Stimulated activated CD4-positive, alpha-beta T cell treated with anti-CD3 and anti-CD28 coated beads, TNF-alpha, amount 100 ng/mL, for 24 hours (primary cell): ENCODE measurements at regions not wholly inside any gene's neighbourhood (a gene's known extent, or its start where the extent isn't known, plus 50 kb on each side); places are given as distances from the start of the nearest gene placed in this dataset.
"Not testable (repeated sequence)": the region's sequence is repeated elsewhere in the genome, so short reads cannot be mapped to it uniquely, and the experiment has no call there.

ENCODE experiments used
- DNase-seq, 3 experiments: peaks; one replicate each; pipeline ENCODE4 v3.0.0-alpha.2; 2020; ENCODE audit warnings: low read depth in 3 of 3

DNA sequence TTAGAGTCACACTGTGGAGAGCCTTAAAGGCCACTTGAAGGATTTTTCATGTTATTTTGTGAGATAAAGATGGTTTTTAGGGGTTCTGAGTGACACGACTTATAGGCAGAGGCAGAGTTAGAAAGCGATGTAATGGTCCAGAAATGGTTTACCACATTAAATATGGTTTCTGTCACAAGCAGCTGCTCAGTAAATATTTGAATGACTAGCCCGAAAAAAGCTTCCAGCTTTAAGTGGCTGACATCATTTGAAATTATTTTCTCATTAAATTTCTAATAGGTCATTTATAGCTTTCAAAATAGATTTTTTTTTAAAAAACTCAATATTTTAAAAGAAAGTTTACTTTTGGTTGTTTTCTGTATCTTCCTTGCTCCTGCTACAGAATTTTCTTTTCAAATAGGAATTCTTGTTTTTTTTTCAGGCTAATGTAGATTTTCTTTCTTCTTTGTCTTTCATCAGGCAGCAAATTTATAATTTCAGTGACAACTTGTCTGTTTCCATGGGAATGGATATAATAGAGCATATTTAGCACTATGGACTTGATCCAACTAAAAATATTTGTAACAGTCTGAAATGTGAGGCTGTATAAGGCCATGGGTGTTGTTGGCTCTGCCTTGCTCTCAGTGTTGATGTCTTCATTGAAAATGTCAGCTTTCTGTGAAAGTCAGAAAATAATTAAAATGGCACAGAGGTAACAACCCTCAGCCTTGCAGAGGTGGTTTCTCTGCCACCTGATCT is 700.0 kb downstream of the TMTC2 start:
- DNase-seq: no peak

DNA sequence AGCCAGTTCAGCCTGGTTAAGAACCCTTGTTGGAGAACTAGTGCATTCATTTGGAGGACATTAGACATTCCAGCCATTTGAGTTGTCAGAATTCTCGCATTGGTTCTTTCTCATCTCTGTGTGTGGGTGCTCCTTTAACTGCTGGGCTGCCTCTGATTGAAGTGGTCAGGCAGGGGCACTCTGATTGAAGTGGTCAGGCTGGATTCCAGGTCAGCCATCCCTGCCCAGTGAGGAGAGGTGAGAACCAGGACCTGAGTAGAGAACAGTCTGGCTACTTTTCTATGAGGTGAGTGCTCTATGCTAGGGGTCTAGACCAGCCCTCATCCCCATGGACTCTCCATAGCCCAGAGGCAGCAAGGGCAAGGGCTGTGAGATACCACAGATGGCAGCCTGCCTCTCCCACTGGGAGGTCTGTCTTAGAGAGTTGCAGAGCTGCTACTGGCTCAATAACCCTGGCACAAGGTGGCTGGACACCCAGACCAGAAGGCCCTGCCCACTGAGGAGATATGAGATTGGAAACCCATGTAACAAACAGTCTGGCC is 691.6 kb downstream of the TMTC2 start:
- DNase-seq: no peak

DNA sequence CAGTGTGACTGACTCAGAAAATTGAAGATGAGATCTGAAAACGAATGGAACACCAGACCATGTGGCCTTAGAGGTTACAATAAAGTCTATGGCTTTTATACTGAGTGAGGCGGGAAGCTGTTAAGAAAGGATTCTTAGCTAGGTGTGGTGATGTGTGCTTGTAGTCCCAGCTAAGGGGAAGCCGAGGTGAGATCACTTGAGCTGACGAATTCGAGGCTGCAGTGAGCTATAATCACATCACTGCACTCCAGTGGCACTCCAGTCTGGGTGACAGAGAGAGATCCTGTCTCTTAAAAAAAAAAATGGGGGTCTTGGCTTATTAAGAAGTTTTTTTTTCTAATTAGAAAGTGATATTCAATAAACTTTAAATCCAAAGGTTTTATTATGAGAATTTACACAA is 678.6 kb downstream of the TMTC2 start:
- DNase-seq: no peak

DNA sequence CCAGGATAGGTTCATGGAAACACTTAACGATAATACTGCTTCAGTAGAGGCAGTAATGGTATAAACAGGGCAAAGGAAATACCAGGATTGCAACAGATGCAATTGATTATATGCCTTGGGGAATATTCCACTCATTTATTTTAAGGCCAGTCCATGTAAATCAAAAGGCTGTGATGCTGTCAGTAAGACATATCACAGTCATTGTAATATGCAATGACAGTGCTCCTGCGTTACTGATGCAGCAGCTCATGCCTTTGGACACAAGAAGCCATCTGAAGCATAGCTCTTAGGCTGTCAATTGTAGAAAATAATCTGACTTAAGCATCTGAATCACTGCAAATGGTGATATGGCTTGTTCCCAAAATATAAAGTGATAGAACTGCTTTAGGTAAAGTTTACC is 674.8 kb downstream of the TMTC2 start:
- DNase-seq: no peak

DNA sequence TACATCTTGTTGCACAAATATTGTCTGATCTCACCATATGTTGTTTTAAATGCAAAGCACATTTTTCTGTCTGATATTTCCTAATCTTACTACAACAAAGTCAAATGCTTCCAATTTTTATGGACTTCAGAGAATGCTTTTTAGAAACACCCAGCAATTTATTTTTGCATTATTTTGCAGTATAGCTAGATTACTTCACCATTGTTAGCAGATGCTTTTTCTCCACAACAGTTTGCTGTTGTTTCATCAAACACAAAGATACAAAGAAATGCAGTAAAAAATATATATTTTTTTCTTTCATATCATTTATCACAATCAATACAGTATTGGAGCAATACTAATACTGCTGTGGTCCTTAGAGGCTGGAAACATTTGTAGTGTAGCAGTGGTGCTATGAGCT is 674.4 kb downstream of the TMTC2 start:
- DNase-seq: no peak

DNA sequence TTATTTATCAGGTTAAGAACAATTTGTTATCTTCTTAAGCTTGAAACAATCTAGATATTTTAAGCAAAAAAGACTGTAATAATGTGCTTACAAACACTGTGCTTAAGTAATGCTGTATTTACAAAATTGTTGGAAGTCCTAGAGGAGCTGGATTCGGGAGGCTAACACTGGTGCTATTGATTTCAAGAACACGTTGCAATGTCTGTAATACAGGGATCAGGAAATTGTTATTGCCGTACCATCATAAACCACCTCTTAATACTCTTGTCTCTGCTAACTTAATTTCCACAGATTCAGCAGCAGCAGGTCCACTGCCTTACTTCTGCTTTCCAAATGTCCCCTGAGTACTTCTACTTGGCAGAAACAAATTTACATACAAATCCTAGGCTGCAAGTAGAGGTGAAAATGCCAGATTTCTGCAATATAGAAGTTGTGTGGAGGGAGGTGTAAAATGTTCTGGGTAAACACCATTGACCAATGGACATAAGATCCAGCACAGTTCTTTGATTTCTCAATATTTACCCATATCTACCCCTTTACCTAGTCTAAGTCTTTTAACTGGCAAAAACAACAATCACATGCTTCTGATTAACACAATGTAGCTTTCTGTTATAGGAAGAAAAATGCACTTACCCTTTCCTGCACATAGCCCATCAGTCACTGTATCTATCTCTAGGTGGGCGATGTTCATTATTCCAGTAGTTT is 663.4 kb downstream of the TMTC2 start:
- no peak for DNase-seq

DNA sequence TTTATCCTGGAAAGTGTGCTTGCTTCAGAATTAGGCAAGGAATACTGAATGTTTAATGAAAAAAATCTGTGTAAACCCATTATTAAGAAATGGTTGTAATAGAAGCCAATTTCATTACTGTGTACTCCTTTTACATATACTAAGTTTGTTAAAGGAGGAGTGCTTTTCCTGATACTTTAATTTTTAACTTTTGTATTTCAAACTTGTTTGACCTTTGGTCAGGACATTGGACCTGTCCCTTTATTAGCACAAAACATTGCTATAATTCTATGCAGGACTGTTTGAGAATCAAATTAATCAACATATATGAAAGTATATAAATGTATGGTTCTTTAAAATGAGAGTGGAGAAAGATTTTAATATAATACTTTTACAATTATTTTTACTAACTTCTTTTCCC is 659.6 kb downstream of the TMTC2 start:
- DNase-seq: no peak

DNA sequence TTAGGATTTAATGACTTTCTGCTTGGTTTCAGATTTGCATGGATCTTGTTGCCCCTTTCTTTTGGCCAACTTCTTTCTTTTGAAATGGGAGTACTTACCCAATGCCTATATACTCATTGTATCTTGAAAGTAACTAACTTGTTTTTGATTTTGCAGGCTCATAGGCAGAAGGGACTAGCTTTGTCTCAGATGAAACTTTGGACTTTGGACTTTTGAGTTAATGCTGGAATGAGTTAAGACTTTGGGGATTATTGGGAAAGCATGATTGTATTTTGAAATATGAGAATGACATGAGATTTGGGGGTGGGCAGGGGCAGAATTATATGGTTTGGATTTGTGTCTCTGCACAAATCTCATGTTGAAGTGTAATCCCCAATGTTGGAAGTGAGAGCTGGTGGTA is 657.1 kb downstream of the TMTC2 start:
- DNase-seq: no peak

DNA sequence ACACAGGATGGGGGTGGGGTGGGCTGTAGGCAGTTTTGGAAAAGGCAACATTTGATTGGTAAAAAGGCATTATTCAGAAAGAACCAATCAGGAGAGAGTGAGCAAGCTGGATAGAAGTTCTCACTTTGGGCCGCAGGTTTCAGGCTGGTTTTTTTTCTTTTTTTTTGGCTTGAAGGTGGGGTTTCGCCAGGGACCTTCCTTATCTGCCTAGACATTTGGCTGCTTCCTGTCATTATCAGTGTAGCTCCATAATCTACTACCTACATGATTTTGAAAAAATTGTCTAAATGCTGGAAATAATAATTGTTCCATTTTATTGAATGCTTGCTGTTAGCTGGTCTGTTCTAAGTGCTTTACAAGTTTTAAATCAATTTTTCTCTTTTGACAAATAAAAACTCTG is 649.0 kb downstream of the TMTC2 start:
- DNase-seq: no peak

DNA sequence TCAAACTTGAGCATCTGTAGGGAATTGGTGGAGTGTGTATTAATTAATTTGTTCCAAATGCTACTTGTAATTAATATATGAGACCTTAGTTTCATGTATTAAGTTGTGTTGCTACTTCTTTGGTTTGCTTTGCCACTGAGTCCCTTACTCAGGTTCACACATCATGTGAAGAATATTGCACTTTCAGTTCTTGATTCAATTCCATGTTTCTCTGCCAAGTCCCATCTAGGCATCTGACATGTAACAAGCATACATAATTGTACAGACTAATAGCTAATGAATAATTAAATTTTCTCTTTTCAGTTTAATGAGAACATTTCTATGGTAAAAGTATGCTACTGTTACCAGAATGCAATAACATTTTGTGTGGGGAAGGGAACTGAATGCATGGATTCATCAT is 640.0 kb downstream of the TMTC2 start:
- no peak for DNase-seq

DNA sequence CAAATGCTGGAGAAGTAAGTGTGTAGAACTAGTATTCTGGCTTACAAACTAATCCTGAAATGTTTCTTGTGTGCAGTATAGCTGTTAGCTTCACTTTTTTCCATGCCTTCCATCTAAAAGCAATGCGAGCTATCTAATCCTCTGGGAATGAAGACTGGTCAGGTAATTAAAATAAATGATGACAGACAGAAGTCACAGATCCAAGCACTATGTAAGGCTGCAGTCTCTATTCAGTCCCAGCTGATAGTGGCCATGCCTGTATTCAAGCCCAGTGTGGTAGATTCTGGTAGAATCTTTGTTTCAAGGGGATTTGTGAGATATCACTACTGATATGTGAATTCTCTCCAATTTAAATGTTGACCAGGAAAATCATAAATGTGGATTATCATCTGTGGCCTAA is 637.2 kb downstream of the TMTC2 start:
- DNase-seq: no peak

DNA sequence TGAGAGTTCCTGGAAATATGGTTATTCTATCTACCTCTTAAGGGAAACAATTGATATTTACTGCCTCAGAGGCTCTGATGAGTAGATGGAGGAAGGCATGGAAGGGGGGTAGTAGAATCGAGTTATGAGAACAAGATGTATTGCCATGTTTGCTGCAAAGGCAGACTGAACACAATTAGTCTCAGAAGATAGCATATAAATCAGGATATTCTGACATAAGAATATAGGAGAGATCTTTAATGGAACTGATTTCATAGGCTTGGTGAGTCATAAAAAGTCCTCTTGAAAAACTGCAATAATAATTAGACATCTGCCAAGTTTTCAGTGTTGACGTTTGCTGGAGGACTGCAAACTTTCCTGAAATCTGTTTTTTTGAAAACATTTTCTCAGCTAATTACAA is 636.1 kb downstream of the TMTC2 start:
- DNase-seq: no peak

DNA sequence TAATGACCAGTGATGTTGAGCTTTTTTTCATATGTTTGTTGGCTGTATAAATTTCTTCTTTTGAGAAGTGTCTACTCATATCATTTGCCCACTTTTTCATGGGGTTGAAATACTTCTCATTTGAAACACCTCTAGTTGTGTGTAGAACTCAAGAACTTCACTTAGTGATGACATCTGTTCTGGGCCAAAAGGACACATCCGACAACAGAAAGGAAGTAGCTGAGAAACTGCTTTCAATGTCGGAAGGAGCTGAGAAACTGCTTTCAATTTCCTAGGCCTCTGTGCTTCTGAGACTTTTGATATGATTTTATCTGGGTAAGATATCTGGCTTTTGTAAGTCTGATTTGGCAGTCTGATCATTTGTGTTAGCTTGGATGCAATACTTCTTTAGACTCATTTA is 635.3 kb downstream of the TMTC2 start:
- DNase-seq: no peak

DNA sequence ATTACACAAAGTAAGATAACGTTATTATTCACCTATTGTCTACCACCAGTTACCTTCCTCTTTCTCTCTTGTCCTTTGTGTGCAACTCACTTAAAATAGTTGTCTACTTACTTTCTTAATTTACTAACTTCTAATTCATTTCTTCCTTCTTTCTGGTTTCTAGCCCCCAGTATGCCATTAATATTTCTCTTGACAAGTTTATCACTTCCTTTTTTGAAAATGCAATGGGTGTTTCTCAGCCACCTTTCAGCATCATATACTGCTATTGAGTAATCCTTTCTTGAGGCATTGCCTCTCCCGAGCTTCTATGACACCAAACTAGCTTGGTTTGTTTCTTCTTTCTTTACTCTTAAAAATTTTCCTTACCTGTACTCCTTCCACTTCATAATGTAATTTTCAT is 633.6 kb downstream of the TMTC2 start:
- no peak for DNase-seq

DNA sequence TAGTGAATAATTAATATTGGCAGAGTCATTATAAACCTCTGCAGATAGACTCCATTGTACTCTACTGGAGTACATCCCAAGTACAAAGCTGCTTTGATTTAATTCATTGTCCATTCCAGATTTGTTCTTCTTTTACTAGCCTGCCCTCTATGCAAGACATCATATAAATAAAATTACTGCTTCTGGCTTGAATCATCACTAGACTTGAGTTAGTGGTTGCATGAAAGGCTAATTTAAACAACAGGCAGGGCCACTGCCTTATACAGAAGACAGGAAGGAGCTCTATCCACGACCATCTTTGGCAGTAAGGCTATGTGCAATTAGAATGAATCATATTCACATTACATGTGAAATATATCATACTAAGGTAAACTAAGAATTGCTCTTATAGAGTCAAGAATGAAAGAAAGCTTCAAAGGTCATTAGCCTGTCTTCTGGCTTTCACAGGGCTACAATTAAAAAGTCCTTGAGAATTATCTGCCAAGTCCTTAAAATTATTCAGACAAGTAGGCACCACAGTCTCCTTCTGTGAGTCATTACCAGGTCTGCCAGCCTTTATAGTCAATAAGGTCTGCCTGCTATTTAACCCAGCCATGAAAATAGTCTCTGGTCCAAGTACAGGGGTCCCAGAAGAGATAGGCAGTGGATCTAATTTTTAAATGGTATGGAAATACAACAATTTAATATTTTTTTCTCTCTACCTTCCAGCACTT is 631.8 kb downstream of the TMTC2 start:
- no peak for DNase-seq

DNA sequence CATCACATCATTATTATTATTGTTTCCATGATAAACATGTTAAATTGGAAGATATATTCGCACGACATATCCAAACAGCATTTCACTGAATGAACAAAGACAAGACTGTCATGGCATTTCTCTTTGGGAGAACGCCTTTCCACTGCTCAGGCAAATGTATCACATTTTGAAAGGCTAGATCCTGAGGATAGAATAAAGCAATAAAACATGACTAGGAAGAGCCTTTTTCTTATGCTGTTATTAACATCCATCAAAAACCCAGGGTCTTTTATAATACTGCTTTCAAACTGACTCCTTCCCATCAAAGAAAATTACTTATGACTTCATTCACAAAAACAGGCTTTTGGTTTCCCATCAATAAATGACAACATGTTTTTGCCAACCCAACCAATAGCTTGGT is 630.9 kb downstream of the TMTC2 start:
- DNase-seq: no peak

DNA sequence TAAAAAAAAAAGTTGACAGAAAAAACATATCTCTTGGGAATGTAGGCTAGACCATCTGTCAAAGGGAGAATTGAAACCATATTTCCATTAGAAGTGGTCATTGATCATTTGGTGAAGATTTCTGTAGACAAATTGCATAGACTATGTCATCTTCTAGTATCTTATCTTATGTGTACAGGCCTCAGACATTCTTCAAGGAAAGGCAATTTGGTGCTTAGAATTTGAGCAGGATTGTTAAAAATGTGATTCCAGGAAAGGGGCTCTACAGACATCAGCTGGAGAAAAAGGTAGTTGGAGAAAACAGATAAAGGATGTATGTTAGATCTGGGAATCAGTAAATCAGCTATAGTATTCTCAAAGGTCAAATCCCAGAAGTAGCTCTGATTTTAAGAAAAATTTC is 627.1 kb downstream of the TMTC2 start:
- DNase-seq: no peak

DNA sequence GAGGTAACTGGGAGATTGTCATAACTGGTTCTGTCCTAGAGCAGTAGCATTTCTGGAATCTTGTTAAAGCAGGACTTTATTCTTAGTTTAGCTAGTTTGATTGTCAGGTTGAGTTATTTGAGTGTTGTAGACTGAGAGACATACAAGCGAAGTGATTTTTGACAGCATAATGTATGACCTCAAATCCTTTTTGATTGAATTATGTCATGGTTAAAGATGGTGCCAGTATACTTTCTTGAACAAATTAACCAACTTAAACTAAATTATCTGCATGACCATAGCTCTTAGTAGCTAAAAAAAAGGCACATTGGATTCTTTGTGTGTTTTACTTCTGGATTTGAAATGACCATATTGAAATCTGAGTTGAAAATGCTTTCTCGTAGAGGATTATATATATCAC is 626.6 kb downstream of the TMTC2 start:
- no peak for DNase-seq

DNA sequence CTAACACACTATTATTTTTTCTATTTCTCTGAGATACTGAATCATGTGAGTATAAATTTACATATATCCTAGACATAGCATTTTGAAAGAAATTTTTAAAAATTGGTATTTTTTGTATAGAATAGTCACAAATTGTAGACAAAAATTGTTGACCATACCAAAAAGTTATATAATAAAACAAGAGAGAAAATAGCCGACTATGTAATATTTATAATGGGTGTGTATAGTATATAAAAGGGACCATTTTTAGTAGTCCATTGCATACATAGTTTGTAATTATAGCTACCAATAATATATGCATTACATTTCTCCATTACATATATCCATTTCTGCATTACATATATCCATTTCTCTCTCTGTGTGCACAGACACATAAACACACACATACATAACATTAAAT is 590.2 kb downstream of the TMTC2 start:
- DNase-seq: no peak

DNA sequence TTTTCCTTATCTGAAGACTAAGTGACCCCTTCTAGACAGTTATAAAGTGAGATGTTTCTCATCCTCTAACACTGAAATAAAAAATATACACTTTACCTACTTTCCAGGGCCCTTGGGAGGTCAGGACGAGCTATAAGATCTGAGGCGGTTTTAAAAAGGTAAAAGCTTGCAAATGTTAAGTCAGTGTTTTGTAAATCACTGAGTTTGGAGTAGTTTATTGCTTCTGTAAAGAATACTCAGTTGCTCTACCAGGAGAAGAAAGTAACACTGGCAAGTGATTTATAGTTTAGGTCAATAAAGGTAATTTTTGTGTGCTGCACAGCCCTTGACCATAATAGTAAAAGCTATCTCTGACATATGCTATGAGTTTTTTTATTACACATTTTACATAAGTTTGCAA is 584.5 kb downstream of the TMTC2 start:
- DNase-seq: no peak

DNA sequence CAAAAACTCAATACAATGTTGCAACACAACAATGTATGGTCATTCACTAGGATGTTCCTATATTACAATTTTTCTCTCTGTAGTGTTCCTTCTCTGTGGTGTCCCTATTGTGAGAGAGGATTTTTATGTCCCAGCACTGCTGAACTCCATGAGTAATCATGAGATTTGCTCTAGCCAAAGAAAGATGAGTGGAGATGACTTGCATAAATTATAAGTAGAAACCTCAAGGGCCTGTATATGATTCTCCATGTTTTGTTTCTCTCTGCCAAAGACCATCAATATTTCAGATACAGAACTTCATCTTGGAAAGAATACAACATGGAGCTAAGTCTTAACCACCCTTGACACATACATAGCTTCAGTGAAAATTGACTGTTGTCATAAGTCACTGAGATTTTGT is 579.1 kb downstream of the TMTC2 start:
- DNase-seq: no peak

DNA sequence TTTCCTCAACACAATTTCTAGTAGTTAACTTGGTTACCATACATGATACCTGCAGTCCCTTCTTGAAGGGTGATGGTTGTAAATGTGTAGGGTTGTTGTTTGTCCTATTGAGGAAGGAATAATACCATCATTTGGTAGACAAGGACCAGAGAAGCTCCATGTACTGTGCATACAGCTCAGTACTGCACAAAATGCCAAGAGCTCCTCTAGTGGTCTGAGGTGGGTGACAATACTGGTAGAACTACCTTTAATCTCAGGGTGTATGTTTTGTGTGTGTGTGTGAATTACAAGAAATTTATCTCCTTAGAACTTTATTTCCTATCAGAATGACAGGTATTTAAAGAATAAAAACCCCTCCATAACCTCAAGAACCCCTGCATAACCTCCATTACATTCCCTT is 575.3 kb downstream of the TMTC2 start:
- DNase-seq: no peak

DNA sequence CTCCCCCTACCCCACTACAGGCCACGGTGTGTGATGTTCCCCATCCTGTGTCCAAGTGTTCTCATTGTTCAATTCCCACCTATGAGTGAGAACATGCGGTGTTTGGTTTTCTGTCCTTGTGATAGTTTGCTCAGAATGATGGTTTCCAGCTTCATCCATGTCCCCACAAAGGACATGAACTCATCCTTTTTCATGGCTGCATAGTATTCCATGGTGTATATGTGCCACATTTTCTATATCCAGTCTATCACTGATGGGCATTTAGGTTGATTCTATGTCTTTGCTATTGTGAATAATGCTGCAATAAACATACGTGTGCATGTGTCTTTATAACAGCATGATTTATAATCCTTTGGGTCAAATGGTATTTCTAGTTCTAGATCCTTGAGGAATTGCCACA is 573.4 kb downstream of the TMTC2 start:
- not testable (repeated sequence) for DNase-seq
